HCT116 (cell line): ENCODE measurements at regions not wholly inside any gene's neighbourhood (a gene's known extent, or its start where the extent isn't known, plus 50 kb on each side); places are given as distances from the start of the nearest gene placed in this dataset.
A peak's percentile ranks its signal among the peaks of the same experiment; 100 is the strongest.

Experiments
- ATAC-seq: fragments of 200-7000 bp; cut with Tn5 transposase; 2 replicates; pipeline ENCODE4 v1.9.1; 2020; ENCODE audit warnings: mild to moderate bottlenecking, moderate library complexity
- BruUV-seq: library from RNA; stranded (reverse); fragments of 400-500 nt; replicated peaks from 2 replicates; lab custom pipeline; 2021; lab: Mats Ljungman, UMichigan
- CTCF ChIA-PET: fragments of 300-600 bp; sonication (Branson Sonifier 250); formaldehyde crosslinking; loops from one replicate; lab custom pipeline; 2021; ENCODE audit warnings: antibody characterized with exemption; lab: Charles Lee
- POLR2A ChIA-PET: fragments of 300-600, 350-600 bp; sonication (Branson Sonifier 250); formaldehyde crosslinking; loops from one replicate; lab custom pipeline; 2021; ENCODE audit warnings: antibody characterized with exemption; lab: Charles Lee
- RAD21 ChIA-PET, 2 experiments: fragments of 300-600 bp; sonication (Branson Sonifier 250); formaldehyde crosslinking; loops; one replicate each; lab custom pipeline; 2023; ENCODE audit warnings: low total read pairs in 2 of 2; ENCODE audit not compliant: uncharacterized antibody in 2 of 2, unreplicated experiment in 2 of 2, low non-redundant PET in 1 of 2; lab: Charles Lee
- DNase-seq: peaks from one replicate; pipeline ENCODE4 v3.0.0-alpha.2; 2010; ENCODE audit warnings: low read depth, low spot score
- H2AFZ ChIP-seq: fragments of 200-600 bp; shearing (Covaris generic), sonication (generic); 2 replicates; pipeline ENCODE4 v1.6.1; 2017; ENCODE audit warnings: low read depth, mixed run types, mixed read lengths, antibody characterized with exemption, low read length; ENCODE audit not compliant: poor library complexity, severe bottlenecking
- H3K27ac ChIP-seq: 2 replicates; pipeline ENCODE4 v1.5.1; 2012; ENCODE audit warnings: low read depth, low read length
- H3K27me3 ChIP-seq: fragments of 200-600 bp; sonication (generic); 2 replicates; pipeline ENCODE4 v1.6.1; 2016; ENCODE audit warnings: mixed run types, low read length, mixed read lengths; ENCODE audit not compliant: insufficient read depth
- H3K36me3 ChIP-seq, 2 experiments: fragments of 200-500 bp in 1 of 2; fragments of 200-600 bp in 1 of 2; sonication (Bioruptor generic) in 1 of 2; sonication (generic) in 1 of 2; 2 replicates each; pipeline versions ENCODE4 v1.5.1 to v1.6.1; 2014 to 2016; ENCODE audit warnings: low read length in 2 of 2, inconsistent platforms in 1 of 2, mixed read lengths in 1 of 2, mixed run types in 1 of 2; ENCODE audit not compliant: insufficient read depth in 2 of 2, control insufficient read depth in 1 of 2
- H3K4me1 ChIP-seq, 2 experiments: fragments of 200-600 bp in 1 of 2; sonication (generic) in 1 of 2; 2 replicates each; pipeline versions ENCODE4 v1.5.1 to v1.6.1; 2012 to 2017; ENCODE audit warnings: low read length in 2 of 2, inconsistent platforms in 1 of 2, mild to moderate bottlenecking in 1 of 2, mixed read lengths in 1 of 2, mixed run types in 1 of 2, moderate library complexity in 1 of 2; ENCODE audit not compliant: insufficient read depth in 2 of 2, control insufficient read depth in 1 of 2
- H3K4me2 ChIP-seq: fragments of 200-600 bp; sonication (generic); 2 replicates; pipeline ENCODE4 v1.6.1; 2017; ENCODE audit warnings: mixed run types, low read length, mixed read lengths
- H3K4me3 ChIP-seq, 2 experiments: fragments of 200-600 bp in 1 of 2; sonication (generic) in 1 of 2; replicated peaks in 1 of 2; 2 replicates each; pipeline ENCODE4 v1.5.1; 2011 to 2016; ENCODE audit warnings: low read length in 2 of 2, control low read depth in 1 of 2, low read depth in 1 of 2, mild to moderate bottlenecking in 1 of 2, mixed read lengths in 1 of 2, mixed run types in 1 of 2
- H3K79me2 ChIP-seq: fragments of 200-600 bp; sonication (generic); 2 replicates; pipeline ENCODE4 v1.6.1; 2017; ENCODE audit warnings: mild to moderate bottlenecking, mixed run types, low read length, moderate library complexity, mixed read lengths; ENCODE audit not compliant: insufficient read depth
- H3K9ac ChIP-seq: fragments of 200-600 bp; sonication (generic); 2 replicates; pipeline ENCODE4 v1.6.1; 2016; ENCODE audit warnings: low read length, mixed read lengths
- H3K9me2 ChIP-seq: fragments of 200-600 bp; sonication (generic), shearing (Covaris generic); 2 replicates; pipeline ENCODE4 v1.6.1; 2017; ENCODE audit warnings: mixed run types, mild to moderate bottlenecking, moderate library complexity; ENCODE audit not compliant: insufficient read depth
- H3K9me3 ChIP-seq, 2 experiments: fragments of 200-500 bp in 1 of 2; fragments of 200-600 bp in 1 of 2; sonication (Bioruptor generic) in 1 of 2; sonication (generic) in 1 of 2; 2 replicates each; pipeline ENCODE4 v1.6.1; 2014 to 2017; ENCODE audit warnings: low read length in 2 of 2, mixed read lengths in 2 of 2, inconsistent platforms in 1 of 2, low read depth in 1 of 2, mild to moderate bottlenecking in 1 of 2, mixed run types in 1 of 2, moderate library complexity in 1 of 2; ENCODE audit not compliant: control insufficient read depth in 1 of 2, insufficient read depth in 1 of 2
- H4K20me1 ChIP-seq: fragments of 200-600 bp; sonication (generic), shearing (Covaris generic); 2 replicates; pipeline ENCODE4 v1.6.1; 2017; ENCODE audit warnings: mixed run types, mild to moderate bottlenecking, moderate library complexity; ENCODE audit not compliant: insufficient read depth
- CEBPB ChIP-seq: IDR thresholded peaks from 2 replicates; pipeline ENCODE4 v1.6.1; 2012; ENCODE audit warnings: low read depth
- EGR1 ChIP-seq: IDR thresholded peaks from 2 replicates; pipeline ENCODE4 v1.6.1; 2012; ENCODE audit warnings: low read depth
- ELF1 ChIP-seq: IDR thresholded peaks from 2 replicates; pipeline ENCODE4 v1.6.1; 2012; ENCODE audit warnings: low read depth, borderline replicate concordance
- EZH2 ChIP-seq: fragments of 200-600 bp; sonication (generic); IDR thresholded peaks from 2 replicates; pipeline ENCODE4 v1.6.1; 2017; ENCODE audit warnings: antibody characterized with exemption, mixed run types
- FOSL1 ChIP-seq: IDR thresholded peaks from 2 replicates; pipeline ENCODE4 v1.6.1; 2012; ENCODE audit warnings: low read depth
- JUND ChIP-seq: IDR thresholded peaks from 2 replicates; pipeline ENCODE4 v1.6.1; 2012
- POLR2A ChIP-seq: IDR thresholded peaks from 2 replicates; pipeline ENCODE4 v1.7.0; 2011; ENCODE audit warnings: borderline replicate concordance; ENCODE audit not compliant: insufficient read depth, insufficient read length; ENCODE audit errors: extremely low read depth
- POLR2AphosphoS5 ChIP-seq: IDR thresholded peaks from 2 replicates; pipeline ENCODE4 v1.6.1; 2011; ENCODE audit warnings: mild to moderate bottlenecking, low read depth, low read length, moderate library complexity
- RAD21 ChIP-seq: IDR thresholded peaks from 2 replicates; pipeline ENCODE4 v1.6.1; 2012; ENCODE audit warnings: low read depth, mild to moderate bottlenecking
- SIN3A ChIP-seq: IDR thresholded peaks from 2 replicates; pipeline ENCODE4 v1.6.1; 2012; ENCODE audit warnings: low read depth
- SP1 ChIP-seq: IDR thresholded peaks from 2 replicates; pipeline ENCODE4 v1.6.1; 2012; ENCODE audit warnings: low read depth
- SRF ChIP-seq: IDR thresholded peaks from 2 replicates; pipeline ENCODE4 v1.6.1; 2012; ENCODE audit warnings: low read depth
- TCF7L2 ChIP-seq: IDR thresholded peaks from 2 replicates; pipeline ENCODE4 v1.7.0; 2011; ENCODE audit warnings: borderline replicate concordance, inconsistent platforms; ENCODE audit not compliant: insufficient read depth, insufficient read length; ENCODE audit errors: extremely low read depth
- YY1 ChIP-seq: IDR thresholded peaks from 2 replicates; pipeline ENCODE4 v1.6.1; 2011; ENCODE audit warnings: low read length, low read depth, moderate library complexity, mild to moderate bottlenecking; ENCODE audit not compliant: insufficient replicate concordance; ENCODE audit errors: extremely low read depth
- ZNF274 ChIP-seq: fragments of 200-500 bp; sonication (Bioruptor generic); IDR thresholded peaks from 2 replicates; pipeline ENCODE4 v1.6.1; 2014; ENCODE audit warnings: mild to moderate bottlenecking, low read depth, low read length, inconsistent platforms
- intact Hi-C: fragments of 100-400 bp; cut with micrococcal nuclease; formaldehyde crosslinking; loops from 2 replicates; pipeline ENCODE4 v1.10.0; 2022
- TF ChIP-seq, protein P1 (sequence below): IDR thresholded peaks from 2 replicates; pipeline ENCODE4 v1.6.1; 2012
- TF ChIP-seq, protein P2 (sequence below): IDR thresholded peaks from 2 replicates; pipeline ENCODE4 v1.6.1; 2012
- TF ChIP-seq, protein P3 (sequence below), 3 experiments: fragments of 200-600 bp in 1 of 3; sonication (generic) in 1 of 3; IDR thresholded peaks in 2 of 3; conservative IDR thresholded peaks in 1 of 3; 2 replicates each; pipeline ENCODE4 v1.5.1; 2012 to 2017; ENCODE audit warnings: low read depth in 2 of 3, low read length in 2 of 3, antibody characterized with exemption in 1 of 3, borderline replicate concordance in 1 of 3, control low read depth in 1 of 3, mild to moderate bottlenecking in 1 of 3, mixed read lengths in 1 of 3, mixed run types in 1 of 3, moderate library complexity in 1 of 3; ENCODE audit not compliant: insufficient read depth in 1 of 3

DNA sequence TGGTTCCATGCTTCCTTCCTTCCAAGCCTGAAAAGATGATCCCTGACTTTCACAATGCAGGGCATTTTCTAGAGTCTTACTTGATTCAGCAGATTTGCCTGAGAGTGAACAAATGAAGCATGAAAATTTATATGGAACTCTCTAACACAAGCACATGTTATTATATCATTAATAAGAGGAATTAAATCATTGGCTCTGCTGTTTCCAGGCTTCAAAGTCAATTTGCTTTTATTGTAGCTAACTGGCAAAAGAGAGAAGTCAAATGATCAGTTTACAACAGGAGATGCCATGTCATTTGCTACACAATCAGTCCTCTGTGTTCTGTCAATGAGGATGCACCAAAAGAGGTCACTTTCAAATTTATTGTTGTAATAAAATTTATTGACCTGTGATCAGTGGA is 101.5 kb upstream of the UGT8 start:
- Histone ChIP-seq H3K27me3 (no peaks in the 10 kb centered on the region), H3K36me3 (no peaks in the 10 kb centered on the region), H3K4me3 (no peak overlapping the region), H4K20me1 (no peaks in the 10 kb centered on the region), H3K4me2 (no peak overlapping the region), H3K79me2 (no peaks in the 10 kb centered on the region), H3K27ac (no peak overlapping the region), H3K9me3 (no peaks in the 10 kb centered on the region), H3K9me2 (no peaks in the 10 kb centered on the region), H2AFZ (no peak overlapping the region), H3K4me1 (no peaks in the 10 kb centered on the region), H3K9ac (no peak overlapping the region)
- no peak for ATAC-seq
- DNase-seq: no peak
- no peak for TF ChIP-seq SP1
- no peak for TF ChIP-seq POLR2AphosphoS5
- TF ChIP-seq ZNF274: no peak
- TF ChIP-seq EGR1: no peak
- TF ChIP-seq EZH2: no peak
- TF ChIP-seq YY1: no peak
- TF ChIP-seq, protein P1, sequence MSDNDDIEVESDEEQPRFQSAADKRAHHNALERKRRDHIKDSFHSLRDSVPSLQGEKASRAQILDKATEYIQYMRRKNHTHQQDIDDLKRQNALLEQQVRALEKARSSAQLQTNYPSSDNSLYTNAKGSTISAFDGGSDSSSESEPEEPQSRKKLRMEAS: no peak
- TF ChIP-seq TCF7L2: no peak
- no peak for TF ChIP-seq ELF1
- POLR2A ChIA-PET: no interaction called here
- CTCF ChIA-PET: interaction anchor here (1.0 kb wide), 1 partner anchor 12 kb away, joined by 4 read pairs; no protein-coding TSS in a partner anchor
- RAD21 ChIA-PET: interaction anchor here in 1 of 2 experiments (0.6 kb wide), 1 partner anchor 85 kb away, joined by 3 read pairs; no protein-coding TSS in a partner anchor
- no TSS peak for BruUV-seq
- intact Hi-C loops: no loop called here

DNA sequence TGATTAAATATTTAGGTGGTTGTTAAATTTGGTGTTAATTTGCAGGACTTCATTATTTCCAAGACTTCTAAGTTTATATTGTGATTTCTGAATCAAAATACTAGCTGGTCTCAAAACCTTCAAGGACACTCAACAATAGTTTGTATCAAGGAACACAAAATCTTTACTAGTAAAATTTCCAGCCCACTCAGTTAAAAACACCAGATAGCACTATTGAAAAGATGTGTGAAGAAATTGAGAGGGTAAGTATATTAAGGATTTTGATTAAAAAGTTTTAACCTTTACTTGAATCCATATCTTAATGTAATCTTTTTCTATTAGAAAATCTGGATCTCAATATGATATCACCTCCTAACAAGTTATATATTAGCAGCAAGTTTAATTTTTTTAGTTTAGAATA is 89.3 kb upstream of the UGT8 start:
- no peak for TF ChIP-seq EGR1
- no peak for TF ChIP-seq SIN3A
- TF ChIP-seq POLR2AphosphoS5: no peak
- TF ChIP-seq EZH2: no peak
- TF ChIP-seq POLR2A: no peak
- TF ChIP-seq, protein P2, sequence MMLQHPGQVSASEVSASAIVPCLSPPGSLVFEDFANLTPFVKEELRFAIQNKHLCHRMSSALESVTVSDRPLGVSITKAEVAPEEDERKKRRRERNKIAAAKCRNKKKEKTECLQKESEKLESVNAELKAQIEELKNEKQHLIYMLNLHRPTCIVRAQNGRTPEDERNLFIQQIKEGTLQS: no peak
- no peak for TF ChIP-seq JUND
- no peak for TF ChIP-seq CEBPB
- TF ChIP-seq, protein P1: no peak
- TF ChIP-seq ELF1: no peak
- no peak for TF ChIP-seq SRF
- TF ChIP-seq, protein P3, sequence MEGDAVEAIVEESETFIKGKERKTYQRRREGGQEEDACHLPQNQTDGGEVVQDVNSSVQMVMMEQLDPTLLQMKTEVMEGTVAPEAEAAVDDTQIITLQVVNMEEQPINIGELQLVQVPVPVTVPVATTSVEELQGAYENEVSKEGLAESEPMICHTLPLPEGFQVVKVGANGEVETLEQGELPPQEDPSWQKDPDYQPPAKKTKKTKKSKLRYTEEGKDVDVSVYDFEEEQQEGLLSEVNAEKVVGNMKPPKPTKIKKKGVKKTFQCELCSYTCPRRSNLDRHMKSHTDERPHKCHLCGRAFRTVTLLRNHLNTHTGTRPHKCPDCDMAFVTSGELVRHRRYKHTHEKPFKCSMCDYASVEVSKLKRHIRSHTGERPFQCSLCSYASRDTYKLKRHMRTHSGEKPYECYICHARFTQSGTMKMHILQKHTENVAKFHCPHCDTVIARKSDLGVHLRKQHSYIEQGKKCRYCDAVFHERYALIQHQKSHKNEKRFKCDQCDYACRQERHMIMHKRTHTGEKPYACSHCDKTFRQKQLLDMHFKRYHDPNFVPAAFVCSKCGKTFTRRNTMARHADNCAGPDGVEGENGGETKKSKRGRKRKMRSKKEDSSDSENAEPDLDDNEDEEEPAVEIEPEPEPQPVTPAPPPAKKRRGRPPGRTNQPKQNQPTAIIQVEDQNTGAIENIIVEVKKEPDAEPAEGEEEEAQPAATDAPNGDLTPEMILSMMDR (IDR thresholded peaks at IDR 0.05 in 2 of 3, conservative IDR thresholded peaks at IDR 0.05 in 1 of 3; ENCODE audit: borderline replicate concordance in 1 of 3, insufficient read depth in 1 of 3, low read depth in 2 of 3, low read length in 2 of 3): 0 out of 6 replicates have a peak, but pooled peaks of 2 of the 3 experiments have one; percentile 11 to 19
- TF ChIP-seq RAD21: peak; percentile 48; the same call in 1 of the 2 replicates
- no peak for TF ChIP-seq FOSL1
- no peak for TF ChIP-seq TCF7L2
- TF ChIP-seq SP1: no peak
- Histone ChIP-seq H3K4me1 (no peaks in the 10 kb centered on the region), H2AFZ (no peak overlapping the region), H3K4me3 (no peak overlapping the region), H3K4me2 (no peak overlapping the region), H3K36me3 (no peaks in the 10 kb centered on the region), H3K9me3 (no peaks in the 10 kb centered on the region), H3K9me2 (no peaks in the 10 kb centered on the region), H3K79me2 (no peaks in the 10 kb centered on the region), H3K9ac (no peak overlapping the region), H3K27me3 (no peaks in the 10 kb centered on the region), H3K27ac (no peak overlapping the region), H4K20me1 (no peaks in the 10 kb centered on the region)
- BruUV-seq: no TSS peak
- intact Hi-C loops: loop anchor here (1.0 kb wide), 1 partner anchor 150 kb away; no protein-coding TSS in a partner anchor
- ATAC-seq (no peak), DNase-seq (no peak)
- ChIA-PET POLR2A (no interaction called here), RAD21 (interaction anchor here in 1 of 2 experiments (1.4 kb wide), 1 partner anchor 150 kb away, joined by 5 read pairs; no protein-coding TSS in a partner anchor), CTCF (interaction anchor here (0.7 to 1.3 kb wide), 2 partner anchors 12 to 150 kb away, joined by 4 to 5 read pairs; no protein-coding TSS in a partner anchor)
